ENCODE measurements at regions not wholly inside any gene's neighbourhood (a gene's known extent, or its start where the extent isn't known, plus 50 kb on each side); places are given as distances from the start of the nearest gene placed in this dataset.

- no peak for TF ChIP-seq PAX5 (IDR thresholded peaks at IDR 0.05; ENCODE audit: borderline replicate concordance, low read depth, low read length)
Observed at GRCh38 chr2:59174536-59175243, 933.6 kb upstream of the FANCL start (continued).

- Histone ChIP-seq H4K20me1 (ENCODE audit: control insufficient read depth, insufficient read depth) (no peaks in the 10 kb centered on the region), H3K79me2 (ENCODE audit: control insufficient read depth, insufficient read depth, low read length) (no peaks in the 10 kb centered on the region), H3K4me2 (ENCODE audit: control insufficient read depth, insufficient read depth) (no peak overlapping the region), H3K9me3 (replicated peaks; ENCODE audit: control insufficient read depth, insufficient read depth, low read length) (no peaks in the 10 kb centered on the region), H3K9ac (ENCODE audit: control insufficient read depth, insufficient read depth, low read length) (no peak overlapping the region), H3K27me3 (replicated peaks in 1 of 2; ENCODE audit: control insufficient read depth in 2 of 2, insufficient read depth in 2 of 2, low read length in 1 of 2) (no peaks in the 10 kb centered on the region), H3K4me1 (ENCODE audit: control insufficient read depth, insufficient read depth, low read length) (no peaks in the 10 kb centered on the region; the same call in 1 of the 2 replicates), H2AFZ (ENCODE audit: control insufficient read depth, low read depth, low read length) (no peak overlapping the region), H3K4me3 (no peak overlapping the region), H3K36me3 (ENCODE audit: control insufficient read depth in 2 of 2, insufficient read depth in 2 of 2, low read length in 1 of 2) (no peaks in the 10 kb centered on the region), H3K27ac (ENCODE audit: control insufficient read depth, insufficient read depth) (no peak overlapping the region)
- BruUV-seq (replicated peaks), result no TSS peak
- no peak for FAIRE-seq
- ChIA-PET RAD21 (ENCODE audit: unreplicated experiment) (no interaction called here), SMC1A (ENCODE audit: uncharacterized antibody, unreplicated experiment) (no interaction called here), POLR2A (no interaction called here), CTCF (no interaction called here)
- TF ChIP-seq EP300 (IDR thresholded peaks at IDR 0.05; ENCODE audit: borderline replicate concordance in 1 of 2, control insufficient read depth in 1 of 2, low read depth in 2 of 2, low read length in 2 of 2), result no peak
- no peak for TF ChIP-seq TBL1XR1 (IDR thresholded peaks at IDR 0.05; ENCODE audit: low read depth, low read length)
- no peak for TF ChIP-seq IKZF2 (IDR thresholded peaks at IDR 0.05)
- no peak for TF ChIP-seq KAT2A (conservative IDR thresholded peaks at IDR 0.05; ENCODE audit: control insufficient read depth, low read depth, low read length)
- TF ChIP-seq BHLHE40 (IDR thresholded peaks at IDR 0.05; ENCODE audit: borderline replicate concordance in 1 of 2, low read depth in 2 of 2, low read length in 1 of 2), result no peak
- TF ChIP-seq RELB (IDR thresholded peaks at IDR 0.05; ENCODE audit: low read depth), result no peak
- TF ChIP-seq MEF2A (IDR thresholded peaks at IDR 0.05; ENCODE audit: insufficient read depth, low read depth, low read length), result no peak
- no peak for TF ChIP-seq MYB (IDR thresholded peaks at IDR 0.05; ENCODE audit: borderline replicate concordance, low read depth, low read length)
- no peak for TF ChIP-seq PBX3 (IDR thresholded peaks at IDR 0.05; ENCODE audit: insufficient replicate concordance, low read depth, low read length)
- TF ChIP-seq BCL11A (IDR thresholded peaks at IDR 0.05; ENCODE audit: low read depth, low read length), result no peak
- no peak for TF ChIP-seq CHD2 (IDR thresholded peaks at IDR 0.05; ENCODE audit: borderline replicate concordance, low read depth, low read length)
- no peak for TF ChIP-seq ELK1 (IDR thresholded peaks at IDR 0.05; ENCODE audit: low read depth, low read length)
- TF ChIP-seq MTA3 (IDR thresholded peaks at IDR 0.05; ENCODE audit: borderline replicate concordance, low read length), result no peak
- no peak for TF ChIP-seq MEF2B (IDR thresholded peaks at IDR 0.05; ENCODE audit: partially characterized antibody, poor library complexity, severe bottlenecking)
- no peak for TF ChIP-seq TCF3 (IDR thresholded peaks at IDR 0.05; ENCODE audit: borderline replicate concordance, insufficient read depth, low read depth, low read length)
- WGBS (ENCODE audit: insufficient coverage, insufficient replicate concordance, low lambda C conversion rate, missing lambda C conversion rate), result 50% methylated on average over 8 of the region's 8 CpGs
- in situ Hi-C loops (cut with MboI), result no loop called here
- no peak for ATAC-seq
- DNase-seq (ENCODE audit: low read depth, low spot score), result no peak
- intact Hi-C loops (cut with micrococcal nuclease; ENCODE audit: unreplicated experiment), result loop anchor here (5.0 kb wide), 1 partner anchor 411 kb away; no protein-coding TSS in a partner anchor
Observed at GRCh38 chr2:59173325-59173724, 932.2 kb upstream of the FANCL start.

Data from GM12878 (cell line).